ENCODE measurements at regions not wholly inside any gene's neighbourhood (a gene's known extent, or its start where the extent isn't known, plus 50 kb on each side); places are given as distances from the start of the nearest gene placed in this dataset.

DNA sequence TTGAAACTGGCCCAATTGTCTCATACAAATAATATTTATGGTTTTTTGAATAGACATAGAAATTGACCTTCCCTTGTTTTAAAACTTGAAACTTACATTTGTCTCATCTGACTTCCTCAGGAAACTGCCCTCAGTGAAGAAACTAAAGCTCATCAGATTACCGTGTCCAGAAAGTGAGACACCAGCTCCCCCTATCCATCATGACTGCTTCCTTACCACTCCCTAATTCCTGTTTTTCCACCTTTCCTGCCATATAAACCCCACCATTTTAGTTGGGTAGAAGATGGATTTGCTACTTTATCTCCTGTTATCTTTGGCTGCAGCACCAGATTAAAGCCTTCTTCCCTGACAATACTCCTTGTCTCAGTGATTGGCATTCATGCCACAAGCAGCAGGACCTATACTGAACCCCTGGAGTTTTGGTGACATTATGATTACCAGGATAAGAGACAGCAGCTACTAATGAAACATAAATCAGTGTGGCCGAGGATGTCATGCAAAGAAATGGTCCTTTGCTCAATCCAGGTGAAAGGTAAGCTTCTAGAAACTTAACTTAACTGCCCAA lies 1627.6 kb upstream of the ZEB2 start:
- no peak for DNase-seq (ENCODE audit: low read depth in 2 of 2)

DNA sequence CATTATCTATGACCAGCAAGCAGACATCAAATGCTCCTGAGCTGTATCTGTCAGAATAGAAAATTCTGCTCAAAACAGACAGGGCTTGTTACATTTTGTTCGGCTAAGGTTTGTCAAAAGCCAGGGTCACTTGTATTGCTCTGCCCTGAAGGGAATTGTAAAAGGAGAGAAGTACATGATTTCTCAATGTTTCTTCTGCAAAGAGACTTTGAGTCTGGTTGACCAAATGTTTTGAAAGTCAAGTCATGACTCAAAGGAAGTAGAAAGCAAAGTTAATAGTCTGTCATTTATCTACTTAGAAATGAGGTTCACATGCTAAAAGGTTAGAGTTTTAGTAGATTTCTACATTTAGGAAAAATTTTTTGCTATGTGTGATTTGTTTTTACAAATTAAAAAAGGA lies 1624.1 kb upstream of the ZEB2 start:
- DNase-seq (ENCODE audit: low read depth in 2 of 2) = no peak

DNA sequence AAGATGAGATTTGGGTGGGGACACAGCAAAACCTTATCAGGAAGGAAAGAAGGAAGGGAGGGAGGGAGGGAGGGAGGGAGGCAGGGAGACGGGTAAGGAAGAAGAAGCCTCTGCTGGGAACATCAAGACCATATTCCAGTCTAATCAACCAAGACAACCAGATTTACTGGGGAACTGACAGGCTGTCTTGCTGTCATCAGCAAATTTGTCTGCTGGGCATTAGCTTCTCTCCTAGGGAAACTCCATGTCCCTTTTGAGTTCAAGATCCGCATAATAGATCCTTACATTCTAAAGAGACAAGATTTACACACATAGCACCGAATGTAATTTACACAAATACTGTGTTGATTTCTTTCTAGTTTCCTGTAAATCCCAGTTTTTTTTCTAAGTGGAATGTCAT lies 1618.9 kb upstream of the ZEB2 start:
- no peak for DNase-seq (ENCODE audit: low read depth in 2 of 2)

GRCh38 chr2:146135245-146135644 lies 1615.3 kb upstream of the ZEB2 start:
- no peak for DNase-seq (ENCODE audit: low read depth in 2 of 2)

DNA sequence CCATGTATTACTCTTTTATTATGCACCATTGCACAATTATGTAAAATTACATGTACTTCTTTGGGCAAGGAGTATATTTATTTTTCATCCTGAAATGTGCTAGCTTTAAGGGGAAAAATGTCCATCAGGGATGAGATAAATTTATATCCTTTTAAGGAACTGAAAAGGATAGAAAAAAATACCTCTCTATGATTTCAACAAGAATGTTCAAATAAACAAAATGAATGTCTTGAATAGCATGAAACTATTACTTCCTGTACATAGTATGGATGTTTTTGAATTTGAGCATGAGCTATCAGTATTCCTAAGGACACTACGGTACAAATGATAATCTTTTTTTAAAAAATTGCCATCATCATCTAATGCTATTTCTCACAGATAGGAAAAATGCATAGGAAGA lies 1611.9 kb upstream of the ZEB2 start:
- DNase-seq (ENCODE audit: low read depth in 2 of 2) = no peak

- no peak for DNase-seq (ENCODE audit: low read depth in 2 of 2)
Measured at GRCh38 chr2:146131048-146131447, 1611.1 kb upstream of the ZEB2 start.

DNA sequence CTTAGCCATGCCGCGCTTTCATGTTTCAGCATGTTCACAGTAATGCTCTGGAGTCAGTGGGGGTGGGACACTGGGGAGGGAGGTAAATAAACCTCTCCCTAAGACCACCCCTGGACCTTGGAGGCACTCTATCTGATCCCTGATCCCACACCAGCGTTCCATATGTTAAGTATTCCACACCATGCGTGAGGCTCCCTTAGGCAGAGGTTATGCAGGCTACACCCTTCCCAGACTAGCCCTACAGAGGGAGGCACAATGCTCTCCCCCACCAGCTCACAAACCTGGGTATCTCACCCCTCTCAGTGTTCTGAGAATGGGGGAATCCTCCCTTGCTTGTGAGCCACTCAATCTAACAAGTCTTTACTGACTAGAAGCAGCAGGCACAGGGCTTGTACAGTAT lies 1610.4 kb upstream of the ZEB2 start:
- DNase-seq (ENCODE audit: low read depth in 2 of 2) = no peak

GRCh38 chr2:146129231-146129630 lies 1609.3 kb upstream of the ZEB2 start:
- DNase-seq (ENCODE audit: low read depth in 2 of 2) = no peak

GRCh38 chr2:146128216-146128615 lies 1608.3 kb upstream of the ZEB2 start:
- DNase-seq (ENCODE audit: low read depth in 2 of 2) = no peak

- DNase-seq (ENCODE audit: low read depth in 2 of 2) = no peak
Measured at GRCh38 chr2:146125551-146125950, 1605.6 kb upstream of the ZEB2 start.

DNA sequence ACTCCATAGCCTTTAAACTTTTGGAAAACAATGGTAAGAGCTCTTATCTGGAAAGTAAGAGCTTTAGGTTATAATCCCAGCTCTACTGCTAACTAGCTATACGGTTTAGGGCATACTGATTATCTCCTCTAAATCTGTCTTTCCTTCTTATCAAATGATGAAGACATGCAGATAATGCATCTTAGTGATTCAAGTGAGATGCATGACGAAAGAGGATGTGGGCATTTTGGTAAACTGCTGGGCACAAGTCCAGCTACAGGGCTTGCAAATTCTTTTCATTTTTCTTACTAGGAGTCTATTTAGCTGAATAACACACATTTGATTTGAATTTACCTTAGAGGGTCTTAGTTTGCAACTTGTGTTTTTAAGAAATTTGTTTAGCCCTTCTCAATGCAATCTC lies 1604.8 kb upstream of the ZEB2 start:
- DNase-seq (ENCODE audit: low read depth in 2 of 2) = no peak

DNA sequence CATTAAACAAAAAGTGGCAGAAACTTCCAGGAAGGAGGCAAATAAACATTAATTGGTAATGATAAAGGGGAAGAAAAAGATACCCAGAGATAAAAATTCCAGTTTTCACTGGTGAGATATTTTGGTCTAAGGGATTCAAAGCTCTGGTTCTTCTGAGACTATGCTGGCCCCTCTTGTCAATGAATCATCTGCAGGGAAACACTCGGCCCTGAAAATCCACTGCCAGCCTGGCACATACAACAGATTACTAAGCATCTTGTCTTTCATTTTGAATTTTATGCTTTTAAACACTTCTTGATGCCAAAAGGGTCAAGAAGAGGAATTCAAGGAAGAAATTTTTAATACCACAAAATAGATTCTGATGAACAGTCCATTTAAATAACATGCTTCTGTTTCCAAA lies 1603.8 kb upstream of the ZEB2 start:
- no peak for DNase-seq (ENCODE audit: low read depth in 2 of 2)

GRCh38 chr2:146123256-146123655 lies 1603.3 kb upstream of the ZEB2 start:
- no peak for DNase-seq (ENCODE audit: low read depth in 2 of 2)

DNA sequence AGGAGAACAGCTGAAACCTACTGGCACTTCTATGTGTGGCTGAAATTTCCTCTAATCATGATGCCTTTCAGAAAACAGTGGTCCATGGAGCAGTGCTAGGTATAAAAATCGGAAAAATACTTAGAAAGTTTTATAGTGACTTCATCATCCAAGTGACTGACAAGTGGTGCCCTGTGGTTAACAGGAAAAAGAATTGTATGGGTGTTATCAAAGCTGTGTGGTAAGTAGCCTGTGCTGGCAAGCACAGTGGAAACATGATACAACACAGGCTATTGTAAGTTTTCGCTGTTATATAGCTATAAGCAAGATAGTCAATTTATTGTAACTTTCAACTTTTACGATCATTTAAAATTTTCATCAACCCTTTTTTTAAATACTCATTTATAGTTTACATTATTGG lies 1599.7 kb upstream of the ZEB2 start:
- DNase-seq (ENCODE audit: low read depth in 2 of 2) = no peak

DNA sequence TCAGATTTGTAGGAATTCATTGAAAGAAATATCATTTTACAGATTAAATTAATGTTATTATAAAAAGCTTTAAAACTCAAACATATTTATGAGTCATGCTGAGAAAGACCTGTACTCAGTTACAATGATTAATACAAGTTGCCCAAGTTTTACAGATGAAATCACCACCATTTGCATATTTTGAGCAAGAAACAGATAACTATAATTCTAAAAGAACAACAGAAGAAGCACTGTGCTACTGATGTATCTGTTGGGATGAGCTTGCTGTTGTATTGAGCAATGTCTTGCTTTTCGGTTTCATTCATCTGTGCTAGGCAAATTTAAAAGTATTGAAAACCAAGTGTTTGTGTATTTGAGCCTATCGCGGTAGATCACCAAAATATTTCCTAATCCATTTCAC lies 1589.1 kb upstream of the ZEB2 start:
- DNase-seq (ENCODE audit: low read depth in 2 of 2) = no peak

GRCh38 chr2:146094185-146094584 lies 1574.3 kb upstream of the ZEB2 start:
- DNase-seq (ENCODE audit: low read depth in 2 of 2) = no peak

GRCh38 chr2:146081459-146081858 lies 1561.5 kb upstream of the ZEB2 start:
- DNase-seq (ENCODE audit: low read depth in 2 of 2) = no peak

DNA sequence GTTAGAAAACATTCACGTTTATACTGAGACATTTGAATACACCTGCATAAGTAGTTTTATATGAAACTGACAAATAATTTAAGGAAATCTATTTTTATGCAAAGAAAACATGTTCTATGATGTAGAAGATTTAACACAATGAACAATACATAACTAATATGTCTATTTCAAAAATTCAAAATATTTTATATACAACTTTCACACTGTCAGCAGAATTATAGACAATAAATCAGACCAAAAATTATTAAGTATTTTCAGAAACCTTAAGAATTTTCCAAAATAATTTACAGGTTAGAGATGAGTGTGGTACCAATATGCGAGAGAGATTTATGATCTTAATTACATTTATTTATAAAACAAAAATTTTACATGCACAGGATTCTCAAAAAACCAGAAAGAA lies 1561.0 kb upstream of the ZEB2 start:
- no peak for DNase-seq (ENCODE audit: low read depth in 2 of 2)

- no peak for DNase-seq (ENCODE audit: low read depth in 2 of 2)
Measured at GRCh38 chr2:146079216-146079615, 1559.3 kb upstream of the ZEB2 start.

- no peak for DNase-seq (ENCODE audit: low read depth in 2 of 2)
Measured at GRCh38 chr2:146077156-146077555, 1557.2 kb upstream of the ZEB2 start.

DNA sequence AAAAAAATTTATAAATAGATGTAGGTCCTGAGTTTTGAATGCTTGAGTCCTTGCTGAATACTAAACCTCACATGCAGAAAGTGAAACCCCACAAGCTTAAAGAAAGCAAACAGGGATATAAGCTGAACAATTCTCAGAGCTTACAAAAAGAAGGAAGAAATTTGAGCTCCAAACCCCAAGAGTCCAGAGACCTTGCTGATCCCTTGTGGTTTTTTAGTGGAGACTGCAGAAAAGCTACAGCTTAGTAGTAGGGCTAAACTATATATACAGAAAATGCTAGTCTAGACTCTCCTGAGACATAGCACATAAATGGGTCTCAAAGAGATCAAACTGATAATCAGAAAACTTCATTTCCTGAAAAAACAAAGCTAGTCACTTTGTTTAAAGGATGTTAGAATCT lies 1548.1 kb upstream of the ZEB2 start:
- DNase-seq (ENCODE audit: low read depth in 2 of 2) = no peak

GRCh38 chr2:146048141-146048540 lies 1528.2 kb upstream of the ZEB2 start:
- DNase-seq (ENCODE audit: low read depth in 2 of 2) = no peak

- DNase-seq (ENCODE audit: low read depth in 2 of 2) = no peak
Measured at GRCh38 chr2:146041274-146041910, 1521.5 kb upstream of the ZEB2 start.

- no peak for DNase-seq (ENCODE audit: low read depth in 2 of 2)
Measured at GRCh38 chr2:146040051-146040450, 1520.1 kb upstream of the ZEB2 start.
